Mucosa of descending colon (tissue), 3 donors: ENCODE measurements at regions not wholly inside any gene's neighbourhood (a gene's known extent, or its start where the extent isn't known, plus 50 kb on each side); places are given as distances from the start of the nearest gene placed in this dataset.

Experiments
- ATAC-seq: fragments of 200-7000 bp; cut with Tn5 transposase; one replicate; pipeline ENCODE4 v1.9.1; 2020; ENCODE audit warnings: mild to moderate bottlenecking, moderate library complexity
- DNase-seq, 3 donors: peaks; one replicate each; pipeline ENCODE4 v3.0.0-alpha.2; 2020
- H3K36me3 ChIP-seq: fragments of 200-600 bp; one replicate; pipeline ENCODE4 v1.8.0; 2021; ENCODE audit warnings: low read depth, mild to moderate bottlenecking
- H3K4me1 ChIP-seq: fragments of 200-600 bp; one replicate; pipeline ENCODE4 v1.8.0; 2021; ENCODE audit warnings: low read depth, mild to moderate bottlenecking
- H3K4me3 ChIP-seq: fragments of 200-600 bp; one replicate; pipeline ENCODE4 v1.8.0; 2021; ENCODE audit warnings: mild to moderate bottlenecking
- H3K9me3 ChIP-seq: fragments of 200-600 bp; one replicate; pipeline ENCODE4 v1.8.0; 2021; ENCODE audit warnings: mild to moderate bottlenecking
- CTCF ChIP-seq: fragments of 200-600 bp; IDR thresholded peaks from one replicate; pipeline ENCODE4 v1.8.0; 2022; ENCODE audit warnings: antibody characterized with exemption, mild to moderate bottlenecking
- intact Hi-C, 2 donors: fragments of 100-400 bp; cut with DNase I in 1 of 2; cut with micrococcal nuclease in 1 of 2; formaldehyde crosslinking; loops; one replicate each; pipeline versions ENCODE4 v1.11.0 to v1.11.1; 2022; cut with DNase I, micrococcal nuclease
- donor health status: DM: no; HTN: no; CAD: no; lungs with moderate emphysema.
- donor health status: DM: no; HTN: no; CAD: no.
- donor health status: DM: no; HTN: yes; CAD: no.

DNA sequence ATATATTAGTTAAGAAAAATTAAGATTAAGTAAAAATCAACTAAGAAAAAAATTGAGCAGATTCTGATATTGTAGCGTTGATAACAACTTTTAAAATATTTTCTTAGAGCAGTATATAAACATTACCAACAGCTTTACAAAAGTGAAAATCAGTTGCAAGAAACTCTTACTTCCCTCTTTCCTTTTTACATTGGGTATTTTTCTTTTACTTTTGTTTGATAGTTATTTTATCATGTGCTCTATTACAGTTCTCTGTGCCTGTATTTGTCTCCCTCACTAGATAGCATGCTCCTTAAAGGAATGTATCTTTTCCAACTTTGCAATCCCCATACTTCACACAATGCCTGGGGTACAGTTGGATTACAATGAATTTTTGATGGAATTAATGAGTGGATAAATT is 87.5 kb upstream of the P3H2 start:
- intact Hi-C loops = no loop called here
- no peaks in the 10 kb centered on the region for H3K4me1 ChIP-seq
- H3K4me3 ChIP-seq = no peak overlapping the region
- no peak for TF ChIP-seq CTCF
- ATAC-seq = no peak
- no peak for DNase-seq
- no peaks in the 10 kb centered on the region for H3K9me3 ChIP-seq
- H3K36me3 ChIP-seq = no peaks in the 10 kb centered on the region

- TF ChIP-seq CTCF = no peak
- Histone ChIP-seq H3K4me3 (no peak overlapping the region), H3K4me1 (no peaks in the 10 kb centered on the region), H3K9me3 (no peaks in the 10 kb centered on the region), H3K36me3 (no peaks in the 10 kb centered on the region)
- intact Hi-C loops = no loop called here
- ATAC-seq (no peak), DNase-seq (no peak)
Observed at GRCh38 chr3:190205739-190206138, 85.0 kb upstream of the P3H2 start.

DNA sequence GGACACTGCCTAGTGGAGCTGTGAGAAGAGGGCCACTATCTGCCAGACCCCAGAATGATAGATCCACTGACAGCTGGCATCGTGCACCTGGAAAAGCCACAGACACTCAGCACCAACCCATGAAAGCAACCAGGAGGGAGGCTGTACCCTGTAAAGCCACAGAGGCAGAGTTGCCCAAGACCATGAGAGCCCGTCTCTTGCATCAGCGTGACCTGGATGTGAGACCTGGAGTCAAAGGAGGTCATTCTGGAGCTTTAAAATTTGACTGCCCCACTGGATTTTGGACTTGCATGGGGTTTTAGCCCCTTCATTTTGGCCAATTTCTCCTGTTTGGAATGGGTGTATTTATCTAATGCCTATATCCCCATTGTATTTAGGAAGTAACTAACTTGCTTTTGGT is 83.5 kb upstream of the P3H2 start:
- H3K4me3 ChIP-seq = no peak overlapping the region
- DNase-seq (no peak), ATAC-seq (no peak)
- H3K36me3 ChIP-seq = no peaks in the 10 kb centered on the region
- H3K9me3 ChIP-seq = no peaks in the 10 kb centered on the region
- intact Hi-C loops = loop anchor here (5.0 kb wide), 2 partner anchors 237 to 242 kb away; no protein-coding TSS in a partner anchor
- H3K4me1 ChIP-seq = no peaks in the 10 kb centered on the region
- no peak for TF ChIP-seq CTCF

- Histone ChIP-seq H3K9me3 (no peaks in the 10 kb centered on the region), H3K36me3 (no peaks in the 10 kb centered on the region), H3K4me1 (no peaks in the 10 kb centered on the region), H3K4me3 (no peak overlapping the region)
- TF ChIP-seq CTCF = no peak
- intact Hi-C loops = loop anchor here in 1 of 2 donors (5.0 kb wide), 1 partner anchor 225 kb away; no protein-coding TSS in a partner anchor
- DNase-seq (no peak), ATAC-seq (peak; percentile 41)
Observed at GRCh38 chr3:190197346-190197763, 76.7 kb upstream of the P3H2 start.

DNA sequence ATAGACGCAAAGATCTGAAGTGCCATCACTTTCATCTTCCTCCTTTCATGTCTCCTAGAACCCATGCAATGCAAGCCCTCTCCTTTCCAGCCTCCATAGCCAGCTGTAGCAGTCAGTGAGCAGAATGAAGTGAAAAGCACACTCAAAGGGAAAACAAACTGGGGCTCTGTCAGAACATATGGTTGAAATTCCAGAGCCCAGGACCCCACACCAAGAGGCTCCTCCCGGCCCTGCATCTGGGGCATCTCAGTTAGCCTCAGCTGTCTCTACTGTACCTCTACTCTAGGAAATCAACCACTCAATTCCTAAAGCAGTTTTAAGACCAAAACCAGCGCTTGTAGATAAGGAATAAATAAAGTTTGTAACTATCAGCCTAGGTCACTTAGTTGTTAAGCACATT is 73.8 kb upstream of the P3H2 start:
- ATAC-seq (no peak), DNase-seq (no peak)
- intact Hi-C loops = no loop called here
- no peak for TF ChIP-seq CTCF
- Histone ChIP-seq H3K4me1 (no peaks in the 10 kb centered on the region), H3K9me3 (no peaks in the 10 kb centered on the region), H3K36me3 (no peaks in the 10 kb centered on the region), H3K4me3 (no peak overlapping the region)

DNA sequence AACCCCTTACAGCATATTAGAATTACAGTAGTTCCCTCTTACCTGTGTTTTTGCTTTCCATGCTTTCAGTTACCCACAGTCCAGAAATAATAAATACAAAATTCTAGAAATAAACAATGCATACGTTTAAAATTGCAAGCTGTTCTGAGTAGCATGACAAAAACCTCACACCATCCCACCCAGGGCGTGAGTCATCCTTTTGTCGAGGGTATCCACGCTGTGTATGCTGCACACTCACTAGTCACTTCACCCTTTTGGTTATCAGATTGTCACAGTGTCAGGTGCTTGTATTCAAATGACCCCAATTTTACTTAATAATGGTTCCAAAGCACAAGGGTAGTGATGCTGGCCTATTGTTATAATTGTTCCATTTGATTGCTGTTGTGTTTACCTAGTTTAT is 72.5 kb upstream of the P3H2 start:
- ATAC-seq = no peak
- no peaks in the 10 kb centered on the region for H3K36me3 ChIP-seq
- H3K4me1 ChIP-seq = no peaks in the 10 kb centered on the region
- H3K4me3 ChIP-seq = no peak overlapping the region
- TF ChIP-seq CTCF = no peak
- intact Hi-C loops = no loop called here
- no peaks in the 10 kb centered on the region for H3K9me3 ChIP-seq
- DNase-seq = no peak
